Smooth muscle cell (in vitro differentiated cells): ENCODE measurements at regions not wholly inside any gene's neighbourhood (a gene's known extent, or its start where the extent isn't known, plus 50 kb on each side); places are given as distances from the start of the nearest gene placed in this dataset.

Experiments
- DNase-seq: peaks from one replicate; lab custom pipeline; 2025; ENCODE audit not compliant: unreplicated experiment; lab: John Stamatoyannopoulos, UW
- H2AFZ ChIP-seq: fragments of 200-600 bp; sonication (generic); 2 replicates; pipeline ENCODE4 v1.6.0; 2016; ENCODE audit warnings: antibody characterized with exemption, low read depth, mild to moderate bottlenecking
- H3F3A ChIP-seq: fragments of 200-600 bp; sonication (generic); 2 replicates; pipeline ENCODE4 v1.6.0; 2017; ENCODE audit warnings: antibody characterized with exemption, low read depth
- H3K27ac ChIP-seq: fragments of 200-600 bp; sonication (generic); 2 replicates; pipeline ENCODE4 v1.5.1; 2016; ENCODE audit warnings: low read depth, mild to moderate bottlenecking
- H3K27me3 ChIP-seq: fragments of 200-600 bp; sonication (generic); 2 replicates; pipeline ENCODE4 v1.6.1; 2016; ENCODE audit warnings: low read depth, mild to moderate bottlenecking
- H3K36me3 ChIP-seq: fragments of 200-600 bp; sonication (generic); 2 replicates; pipeline ENCODE4 v1.5.1; 2016; ENCODE audit warnings: low read depth
- H3K4me1 ChIP-seq: fragments of 200-600 bp; sonication (generic); 2 replicates; pipeline ENCODE4 v1.5.1; 2016; ENCODE audit warnings: low read depth
- H3K4me2 ChIP-seq: fragments of 200-600 bp; sonication (generic); 2 replicates; pipeline ENCODE4 v1.6.0; 2016; ENCODE audit warnings: mild to moderate bottlenecking
- H3K4me3 ChIP-seq: fragments of 200-600 bp; sonication (generic); 2 replicates; pipeline ENCODE4 v1.5.1; 2016; ENCODE audit warnings: mild to moderate bottlenecking
- H3K79me2 ChIP-seq: fragments of 200-600 bp; sonication (generic); 2 replicates; pipeline ENCODE4 v1.6.0; 2016; ENCODE audit warnings: low read depth, mild to moderate bottlenecking
- H3K9ac ChIP-seq: fragments of 200-600 bp; sonication (generic); 2 replicates; pipeline ENCODE4 v1.6.0; 2016; ENCODE audit warnings: low read depth
- H3K9me3 ChIP-seq: fragments of 200-600 bp; sonication (generic); replicated peaks from 2 replicates; pipeline ENCODE4 v1.5.1; 2016; ENCODE audit warnings: low read depth
- H4K20me1 ChIP-seq: fragments of 200-600 bp; sonication (generic); 2 replicates; pipeline ENCODE4 v1.6.0; 2016; ENCODE audit warnings: low read depth
- WGBS: methylation state at CpG from one replicate; pipeline ENCODE4 v1.1.7; 2016; ENCODE audit warnings: low lambda C conversion rate; 5-methylcytosine and 5-hydroxymethylcytosine counted together
- TF ChIP-seq, protein P1 (sequence below): fragments of 200-600 bp; sonication (generic); IDR thresholded peaks from 2 replicates; pipeline ENCODE4 v1.5.1; 2017; ENCODE audit warnings: borderline replicate concordance, mild to moderate bottlenecking, antibody characterized with exemption; ENCODE audit not compliant: insufficient read depth, poor library complexity, severe bottlenecking

GRCh38 chr5:132138260-132138659, 64.7 kb downstream of the CSF2 start:
- Histone ChIP-seq H3K9ac (no peak overlapping the region), H3F3A (no peaks in the 10 kb centered on the region), H3K4me1 (no peaks in the 10 kb centered on the region), H3K9me3 (peaks cover 13% of the 10 kb centered on the region), H3K4me3 (no peak overlapping the region), H3K27me3 (peaks cover 11% of the 10 kb centered on the region), H3K79me2 (no peaks in the 10 kb centered on the region), H3K27ac (no peak overlapping the region), H4K20me1 (no peaks in the 10 kb centered on the region), H3K4me2 (no peak overlapping the region), H3K36me3 (no peaks in the 10 kb centered on the region), H2AFZ (no peak overlapping the region)
- no peak for DNase-seq
- WGBS: 84% methylated on average over 1 of the region's 1 CpG
- TF ChIP-seq, protein P1, sequence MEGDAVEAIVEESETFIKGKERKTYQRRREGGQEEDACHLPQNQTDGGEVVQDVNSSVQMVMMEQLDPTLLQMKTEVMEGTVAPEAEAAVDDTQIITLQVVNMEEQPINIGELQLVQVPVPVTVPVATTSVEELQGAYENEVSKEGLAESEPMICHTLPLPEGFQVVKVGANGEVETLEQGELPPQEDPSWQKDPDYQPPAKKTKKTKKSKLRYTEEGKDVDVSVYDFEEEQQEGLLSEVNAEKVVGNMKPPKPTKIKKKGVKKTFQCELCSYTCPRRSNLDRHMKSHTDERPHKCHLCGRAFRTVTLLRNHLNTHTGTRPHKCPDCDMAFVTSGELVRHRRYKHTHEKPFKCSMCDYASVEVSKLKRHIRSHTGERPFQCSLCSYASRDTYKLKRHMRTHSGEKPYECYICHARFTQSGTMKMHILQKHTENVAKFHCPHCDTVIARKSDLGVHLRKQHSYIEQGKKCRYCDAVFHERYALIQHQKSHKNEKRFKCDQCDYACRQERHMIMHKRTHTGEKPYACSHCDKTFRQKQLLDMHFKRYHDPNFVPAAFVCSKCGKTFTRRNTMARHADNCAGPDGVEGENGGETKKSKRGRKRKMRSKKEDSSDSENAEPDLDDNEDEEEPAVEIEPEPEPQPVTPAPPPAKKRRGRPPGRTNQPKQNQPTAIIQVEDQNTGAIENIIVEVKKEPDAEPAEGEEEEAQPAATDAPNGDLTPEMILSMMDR: no peak
